MM.1S (cell line): ENCODE measurements at regions not wholly inside any gene's neighbourhood (a gene's known extent, or its start where the extent isn't known, plus 50 kb on each side); places are given as distances from the start of the nearest gene placed in this dataset.
"Not testable (repeated sequence)": the region's sequence is repeated elsewhere in the genome, so short reads cannot be mapped to it uniquely, and the experiment has no call there.

Experiments used
- DNase-seq: peaks from one replicate; pipeline ENCODE4 v3.0.0-alpha.2; 2015
- H2AFZ ChIP-seq: fragments of 300-600 bp; sonication (generic); 2 replicates; pipeline ENCODE4 v1.6.0; 2016; ENCODE audit warnings: antibody characterized with exemption, low read length
- H3F3A ChIP-seq: fragments of 300-600 bp; sonication (generic); 2 replicates; pipeline ENCODE4 v1.6.1; 2016; ENCODE audit warnings: mild to moderate bottlenecking, antibody characterized with exemption, low read length, moderate library complexity, mixed read lengths; ENCODE audit not compliant: insufficient read depth
- H3K27ac ChIP-seq: fragments of 300-600 bp; sonication (generic); 2 replicates; pipeline ENCODE4 v1.5.1; 2016; ENCODE audit warnings: mild to moderate bottlenecking, low read length
- H3K27me3 ChIP-seq: fragments of 300-600 bp; sonication (generic); replicated peaks from 2 replicates; pipeline ENCODE4 v1.6.0; 2016; ENCODE audit warnings: low read length; ENCODE audit not compliant: insufficient read depth
- H3K36me3 ChIP-seq: fragments of 300-600 bp; sonication (generic); replicated peaks from 2 replicates; pipeline ENCODE4 v1.6.1; 2016; ENCODE audit warnings: mild to moderate bottlenecking, low read length, mixed read lengths; ENCODE audit not compliant: insufficient read depth
- H3K4me1 ChIP-seq: fragments of 300-600 bp; sonication (generic); 2 replicates; pipeline ENCODE4 v1.6.1; 2016; ENCODE audit warnings: low read length, mixed read lengths
- H3K4me2 ChIP-seq: fragments of 300-600 bp; sonication (generic); 2 replicates; pipeline ENCODE4 v1.6.0; 2016; ENCODE audit warnings: low read depth, low read length
- H3K4me3 ChIP-seq: fragments of 300-600 bp; sonication (generic); 2 replicates; pipeline ENCODE4 v1.5.1; 2016; ENCODE audit warnings: low read length, mixed read lengths
- H3K79me2 ChIP-seq: fragments of 300-600 bp; sonication (generic); 2 replicates; pipeline ENCODE4 v1.6.1; 2016; ENCODE audit warnings: mixed run types, low read length, mixed read lengths
- H3K9ac ChIP-seq: fragments of 300-600 bp; sonication (generic); 2 replicates; pipeline ENCODE4 v1.6.1; 2016; ENCODE audit warnings: low read length, mixed read lengths
- H3K9me2 ChIP-seq: fragments of 300-600 bp; sonication (generic); replicated peaks from 2 replicates; pipeline ENCODE4 v1.6.1; 2016; ENCODE audit warnings: mild to moderate bottlenecking, low read length, mixed read lengths; ENCODE audit not compliant: insufficient read depth
- H3K9me3 ChIP-seq: fragments of 300-600 bp; sonication (generic); replicated peaks from 2 replicates; pipeline ENCODE4 v1.6.1; 2016; ENCODE audit warnings: mild to moderate bottlenecking, low read length, mixed read lengths; ENCODE audit not compliant: insufficient read depth
- H4K20me1 ChIP-seq: fragments of 300-600 bp; sonication (generic); 2 replicates; pipeline ENCODE4 v1.6.1; 2016; ENCODE audit warnings: mild to moderate bottlenecking, low read length, moderate library complexity, mixed read lengths; ENCODE audit not compliant: insufficient read depth
- CTCF ChIP-seq: fragments of 300-600 bp; sonication (generic); IDR thresholded peaks from 2 replicates; pipeline ENCODE4 v1.5.1; 2016; ENCODE audit warnings: antibody characterized with exemption, low read length, mixed read lengths
- EZH2 ChIP-seq: fragments of 300-600 bp; sonication (generic); optimal IDR thresholded peaks from 2 replicates; pipeline ENCODE3; 2017; ENCODE audit warnings: low read depth, mild to moderate bottlenecking, antibody characterized with exemption, low read length, mixed read lengths
- EZH2phosphoT487 ChIP-seq: fragments of 300-600 bp; sonication (generic); IDR thresholded peaks from 2 replicates; pipeline ENCODE4 v1.6.1; 2018; ENCODE audit warnings: antibody characterized with exemption, low read length

- H3K79me2 ChIP-seq = no peaks in the 10 kb centered on the region
Observed at GRCh38 chr2:12020833-12021469, 274.5 kb downstream of the LPIN1 start.

GRCh38 chr2:12024197-12024907, 277.9 kb downstream of the LPIN1 start:
- H3K79me2 ChIP-seq, DNase-seq, H3K4me2 ChIP-seq, H2AFZ ChIP-seq, H3K36me3 ChIP-seq, H3K27me3 ChIP-seq, H3K4me1 ChIP-seq, H4K20me1 ChIP-seq, H3K9me2 ChIP-seq, H3K27ac ChIP-seq, H3K9me3 ChIP-seq, H3F3A ChIP-seq, H3K4me3 ChIP-seq, H3K9ac ChIP-seq: not testable (repeated sequence)

More at GRCh38 chr2:12020833-12021469, 274.5 kb downstream of the LPIN1 start:
- Histone ChIP-seq H2AFZ (no peak overlapping the region), H3K4me3 (no peak overlapping the region), H3K9me2 (no peaks in the 10 kb centered on the region), H3K4me1 (no peaks in the 10 kb centered on the region), H3K9me3 (no peaks in the 10 kb centered on the region), H3K4me2 (no peak overlapping the region), H3K9ac (no peak overlapping the region), H3K27ac (no peak overlapping the region), H3K36me3 (no peaks in the 10 kb centered on the region), H3F3A (no peaks in the 10 kb centered on the region), H4K20me1 (no peaks in the 10 kb centered on the region), H3K27me3 (no peaks in the 10 kb centered on the region)
- DNase-seq = no peak
- no peak for TF ChIP-seq EZH2
- no peak for TF ChIP-seq EZH2phosphoT487
- TF ChIP-seq CTCF = no peak

GRCh38 chr2:12027136-12027535, 280.7 kb downstream of the LPIN1 start:
- Histone ChIP-seq H3K27ac (no peak overlapping the region), H3K9me2 (no peaks in the 10 kb centered on the region), H3K4me1 (no peaks in the 10 kb centered on the region), H3K9me3 (no peaks in the 10 kb centered on the region), H3K9ac (no peak overlapping the region), H3K36me3 (no peaks in the 10 kb centered on the region), H3K4me2 (no peak overlapping the region), H3K27me3 (no peaks in the 10 kb centered on the region), H4K20me1 (no peaks in the 10 kb centered on the region), H2AFZ (no peak overlapping the region), H3K79me2 (no peaks in the 10 kb centered on the region), H3F3A (no peaks in the 10 kb centered on the region), H3K4me3 (no peak overlapping the region)
- no peak for DNase-seq
- no peak for TF ChIP-seq CTCF
- TF ChIP-seq EZH2phosphoT487 = no peak
- TF ChIP-seq EZH2 = no peak

GRCh38 chr2:12031866-12032265, 285.4 kb downstream of the LPIN1 start:
- H3K79me2 ChIP-seq = no peaks in the 10 kb centered on the region
- H3K9me2 ChIP-seq = no peaks in the 10 kb centered on the region
- H3K4me2 ChIP-seq = no peak overlapping the region
- no peaks in the 10 kb centered on the region for H3K9me3 ChIP-seq
- H3K4me1 ChIP-seq = no peaks in the 10 kb centered on the region
- no peaks in the 10 kb centered on the region for H3K27me3 ChIP-seq
- no peak overlapping the region for H3K27ac ChIP-seq
- no peak for DNase-seq
- no peak overlapping the region for H3K9ac ChIP-seq
- TF ChIP-seq EZH2phosphoT487 (no peak), EZH2 (no peak), CTCF (no peak)
- no peaks in the 10 kb centered on the region for H4K20me1 ChIP-seq
- H2AFZ ChIP-seq = no peak overlapping the region
- no peaks in the 10 kb centered on the region for H3F3A ChIP-seq
- H3K4me3 ChIP-seq = no peak overlapping the region
- no peaks in the 10 kb centered on the region for H3K36me3 ChIP-seq
